ENCODE measurements at regions not wholly inside any gene's neighbourhood (a gene's known extent, or its start where the extent isn't known, plus 50 kb on each side); places are given as distances from the start of the nearest gene placed in this dataset.
"Not testable (repeated sequence)": the region's sequence is repeated elsewhere in the genome, so short reads cannot be mapped to it uniquely, and the experiment has no call there.

DNA sequence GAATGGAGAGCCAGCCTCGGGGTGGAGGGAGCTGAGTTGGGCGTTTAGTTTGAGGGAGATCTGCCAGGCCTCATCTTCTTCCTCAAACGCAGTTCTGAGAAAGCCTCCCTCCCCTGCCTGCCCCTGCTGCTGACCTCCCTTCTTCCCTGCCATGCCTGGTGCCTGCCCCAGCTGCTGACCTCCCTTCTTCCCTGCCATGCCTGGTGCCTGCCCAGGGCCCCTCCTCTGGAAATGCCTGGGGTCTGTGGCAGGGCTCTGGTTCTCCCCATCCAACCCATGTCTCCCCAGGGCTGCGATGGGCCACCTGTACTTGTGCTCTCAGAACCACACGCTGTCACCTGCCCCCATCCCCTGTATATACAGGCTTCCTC is 114.6 kb downstream of the VEGFA start:
- peak; percentile 31 for DNase-seq (ENCODE audit: low spot score)

DNA sequence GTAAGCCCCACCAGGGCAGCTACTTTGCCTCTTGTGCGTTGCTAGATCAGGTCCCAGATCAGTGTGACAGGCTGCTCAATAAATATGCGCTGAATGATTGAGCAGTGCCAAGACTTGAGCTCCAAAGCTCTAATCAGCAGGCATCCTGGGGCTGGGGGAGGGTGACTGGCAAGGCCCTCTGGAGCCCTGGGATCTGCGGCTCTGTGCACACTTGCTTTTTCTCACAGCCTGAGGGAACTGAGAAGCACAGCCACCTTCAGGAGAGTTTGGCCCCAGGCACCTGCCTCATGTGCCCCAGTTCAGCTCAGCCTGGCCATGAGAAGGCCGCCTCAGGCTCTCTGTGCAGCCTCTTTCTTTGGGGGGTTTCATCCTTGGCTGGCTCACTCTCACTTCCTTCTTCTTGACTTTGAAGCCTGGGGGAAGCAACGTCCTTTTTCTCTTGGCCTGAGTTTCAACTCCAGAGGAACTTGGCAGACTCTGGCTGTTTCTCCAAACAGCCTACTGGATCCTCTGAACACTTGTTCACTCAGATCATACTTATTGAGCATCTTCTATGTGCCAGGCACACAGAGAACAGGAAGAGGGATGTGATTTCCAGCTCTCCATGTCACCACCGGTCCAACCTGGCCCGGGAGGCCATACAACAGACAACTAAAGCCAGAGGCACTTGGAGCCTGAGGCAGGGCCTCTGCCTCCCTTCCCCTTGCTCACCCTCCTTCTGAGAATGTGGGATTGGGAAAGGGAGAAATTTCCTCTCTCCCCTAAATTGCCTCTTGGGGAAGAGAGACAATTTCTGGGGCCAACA is 114.0 kb downstream of the VEGFA start:
- peak; percentile 56 for DNase-seq (ENCODE audit: low spot score)

- not testable (repeated sequence) for DNase-seq (ENCODE audit: low spot score)
Measured at GRCh38 chr6:43882690-43883448, 112.9 kb downstream of the VEGFA start.

DNA sequence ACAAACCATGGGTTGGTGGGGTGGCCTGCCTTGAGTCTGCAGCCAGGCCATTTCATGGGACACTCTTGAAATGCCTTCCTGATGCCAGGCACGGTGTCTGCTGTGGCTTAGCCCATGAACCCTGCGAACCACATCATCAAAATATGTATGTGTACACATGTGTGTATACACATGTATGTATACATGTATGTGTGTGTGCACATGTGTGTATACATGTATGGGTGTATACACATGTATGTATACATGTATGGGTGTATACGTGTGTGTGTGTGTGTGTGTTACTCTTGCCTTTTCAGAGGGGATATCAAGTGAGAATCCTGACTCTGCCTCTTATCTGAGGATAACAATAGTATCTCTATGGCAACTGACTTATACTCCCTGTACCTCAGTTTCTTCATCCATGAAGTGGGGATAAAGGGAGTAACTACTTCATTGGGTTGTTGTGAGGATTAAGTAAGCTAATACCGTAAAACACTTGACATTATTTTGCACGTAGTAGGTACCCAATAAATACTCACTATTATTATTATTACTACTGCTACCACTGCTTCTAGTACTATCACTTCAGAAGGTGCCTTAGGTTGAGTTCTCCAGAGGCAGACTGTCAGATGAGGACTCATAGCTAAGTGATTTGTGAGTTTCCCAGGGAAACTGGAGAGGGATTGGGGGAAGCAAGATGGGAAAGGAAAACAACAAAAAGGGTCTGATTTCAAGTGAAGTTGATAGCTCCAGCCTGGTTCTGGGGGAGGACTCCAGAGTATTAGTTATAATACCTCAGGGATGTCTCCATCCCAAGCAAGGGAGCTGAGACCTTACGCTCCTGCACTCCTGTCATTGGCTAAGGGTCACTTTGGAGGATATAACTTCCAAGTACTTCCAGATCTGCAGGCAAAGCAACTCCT is 110.5 kb downstream of the VEGFA start:
- DNase-seq (ENCODE audit: low spot score), result no peak

GRCh38 chr6:43879722-43880121 is 109.7 kb downstream of the VEGFA start:
- no peak for DNase-seq (ENCODE audit: low spot score)

- DNase-seq (ENCODE audit: low spot score), result peak; percentile 83
Measured at GRCh38 chr6:43878823-43879495, 108.9 kb downstream of the VEGFA start.

GRCh38 chr6:43878127-43878634 is 108.2 kb downstream of the VEGFA start:
- DNase-seq (ENCODE audit: low spot score), result no peak

DNA sequence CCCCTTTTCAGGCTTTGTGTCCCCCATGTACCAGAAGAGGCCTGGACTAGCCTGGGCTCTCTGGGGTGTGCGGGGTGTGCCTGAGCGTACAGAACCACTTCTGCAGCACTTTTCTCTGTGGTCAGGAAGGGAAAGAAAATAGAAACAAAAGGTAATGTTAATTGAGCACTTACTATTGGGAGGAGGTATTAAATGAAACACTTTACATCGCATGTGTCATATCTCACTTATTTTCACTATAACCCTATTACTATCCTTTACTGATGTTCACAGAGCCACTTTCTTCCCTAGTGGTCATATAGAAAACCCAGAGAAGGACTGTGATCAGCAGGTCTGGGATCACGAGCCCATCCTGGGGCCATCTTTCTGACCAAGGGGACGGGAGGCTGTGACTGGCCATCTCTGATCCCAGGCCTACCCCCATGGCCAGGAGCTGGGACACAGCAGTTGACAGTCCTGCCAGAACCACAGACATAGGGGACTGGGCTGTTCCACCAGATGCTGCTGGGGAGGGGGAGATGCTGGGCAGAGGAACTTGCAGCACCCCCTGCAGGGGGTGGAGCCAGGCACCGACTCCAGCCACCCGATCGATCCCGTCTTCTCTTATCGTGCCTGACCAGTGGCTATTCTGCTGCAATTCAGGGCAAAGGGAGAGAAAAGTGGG is 107.6 kb downstream of the VEGFA start:
- no peak for DNase-seq (ENCODE audit: low spot score)

GRCh38 chr6:43877036-43877435 is 107.0 kb downstream of the VEGFA start:
- no peak for DNase-seq (ENCODE audit: low spot score)

- no peak for DNase-seq (ENCODE audit: low spot score)
Measured at GRCh38 chr6:43876602-43877001, 106.6 kb downstream of the VEGFA start.

GRCh38 chr6:43875849-43876572 is 106.0 kb downstream of the VEGFA start:
- DNase-seq (ENCODE audit: low spot score), result no peak

DNA sequence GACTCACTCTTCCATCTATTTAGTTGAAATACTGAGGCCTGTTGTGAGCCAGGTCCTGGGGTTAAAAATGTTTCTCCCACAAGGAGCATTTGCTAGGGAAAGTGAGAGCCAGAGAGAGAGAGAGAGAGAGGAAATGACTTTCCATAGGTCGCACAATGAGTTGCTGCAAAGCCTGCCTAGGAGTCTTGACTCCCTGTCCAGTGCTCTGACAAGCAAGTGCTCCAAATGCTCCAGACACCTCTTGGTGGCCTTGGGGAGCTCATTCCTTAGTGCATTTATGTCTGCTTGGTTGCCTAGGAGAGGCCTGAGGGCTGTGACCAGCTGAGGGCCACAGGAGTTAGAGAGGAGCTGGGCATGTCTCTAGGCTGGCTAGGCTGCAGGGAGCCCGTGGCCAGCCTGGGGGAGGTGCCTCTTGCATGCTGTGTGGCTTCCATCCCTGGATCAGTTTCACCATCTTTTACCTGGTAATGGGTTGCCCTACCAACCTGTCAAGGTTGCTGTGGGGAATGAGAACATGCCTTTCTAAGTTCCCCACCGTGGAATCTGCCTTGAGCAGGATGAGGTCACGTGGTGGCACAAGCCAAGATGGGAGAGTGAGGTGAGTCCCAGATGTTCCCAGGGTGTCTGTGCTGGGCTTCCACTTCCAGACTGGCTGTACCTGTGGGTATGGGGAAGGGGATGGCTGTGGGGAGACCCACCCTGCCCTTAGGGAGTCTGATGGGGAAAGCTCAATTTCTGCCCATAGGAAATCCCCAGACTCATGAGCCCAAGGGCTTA is 105.0 kb downstream of the VEGFA start:
- no peak for DNase-seq (ENCODE audit: low spot score)

DNA sequence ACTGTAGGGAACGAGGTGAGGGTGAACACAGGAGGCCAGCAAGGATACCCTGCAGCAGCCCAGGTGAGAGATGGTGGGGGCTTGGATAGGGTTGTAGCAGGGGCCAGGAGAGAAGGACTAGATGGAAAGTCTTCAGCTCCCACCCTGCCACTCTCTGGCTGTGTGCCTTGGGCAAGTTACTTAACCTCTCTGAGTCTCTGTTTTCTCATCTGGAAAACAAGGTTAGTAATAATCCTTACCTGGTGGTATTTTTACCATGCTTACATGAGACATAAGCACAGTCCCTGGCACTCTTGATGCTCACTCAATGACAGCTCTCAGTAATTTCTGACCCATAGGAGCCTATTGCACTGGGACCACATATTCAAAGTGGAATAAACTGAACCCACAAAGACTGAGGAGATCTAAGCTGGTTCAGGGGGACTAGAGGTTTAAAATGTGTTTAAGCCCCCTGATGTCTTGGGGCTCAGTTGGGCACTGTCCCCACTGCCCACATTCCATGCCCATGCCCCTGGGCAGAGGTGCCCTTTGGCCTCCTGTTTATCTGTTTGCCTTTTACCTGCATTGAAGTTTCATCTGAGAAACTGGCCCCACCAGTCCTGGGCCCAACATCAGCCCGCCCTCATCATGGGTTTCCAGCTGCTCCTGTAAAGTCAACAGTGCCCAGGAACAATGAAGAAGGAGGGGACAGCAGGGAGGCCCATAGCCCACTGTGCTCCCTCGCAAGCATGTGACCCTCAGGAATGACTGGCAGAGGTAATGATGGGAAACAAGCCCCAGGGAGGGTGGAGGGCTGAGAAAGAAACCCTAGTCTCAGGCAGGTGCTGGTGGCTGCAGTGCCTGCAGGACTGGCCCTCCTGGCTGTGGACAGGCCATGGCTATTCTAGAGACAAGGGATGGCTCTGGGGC is 104.0 kb downstream of the VEGFA start:
- DNase-seq (ENCODE audit: low spot score), result no peak

DNA sequence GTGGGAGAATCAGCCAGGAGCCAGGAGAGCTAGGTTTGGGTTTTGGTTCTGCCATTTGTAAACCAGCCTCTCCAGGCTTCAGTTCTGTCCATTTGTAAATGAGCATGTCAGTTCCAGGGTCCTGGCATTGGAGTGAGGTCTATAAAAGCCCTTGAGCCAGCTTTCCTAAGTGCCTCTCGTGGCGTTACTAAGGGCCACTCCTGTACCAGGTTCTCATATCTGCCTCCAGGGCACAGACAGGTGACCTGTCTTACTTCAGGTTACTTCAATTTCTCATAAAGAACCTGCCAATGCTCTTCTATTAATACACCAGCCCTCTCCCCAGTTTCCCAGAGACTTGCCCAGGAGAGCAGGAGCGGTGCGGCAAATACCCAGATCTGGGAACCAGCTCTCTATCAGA is 101.9 kb downstream of the VEGFA start:
- DNase-seq (ENCODE audit: low spot score), result no peak

GRCh38 chr6:43871284-43871683 is 101.3 kb downstream of the VEGFA start:
- no peak for DNase-seq (ENCODE audit: low spot score)

- DNase-seq (ENCODE audit: low spot score), result peak; percentile 56
Measured at GRCh38 chr6:43870660-43871061, 100.7 kb downstream of the VEGFA start.

GRCh38 chr6:43869792-43870659 is 100.0 kb downstream of the VEGFA start:
- DNase-seq (ENCODE audit: low spot score), result no peak

Measured in Ammon's horn (tissue), 1 donor.